Gastrocnemius medialis (tissue), 4 donors: ENCODE measurements at regions not wholly inside any gene's neighbourhood (a gene's known extent, or its start where the extent isn't known, plus 50 kb on each side); places are given as distances from the start of the nearest gene placed in this dataset.
"Not testable (repeated sequence)": the region's sequence is repeated elsewhere in the genome, so short reads cannot be mapped to it uniquely, and the experiment has no call there.

Experiments
- CTCF ChIP-seq, 5 experiments: fragments of 450-650 bp in 3 of 5; fragments of 200-600 bp in 2 of 5; sonication (generic) in 2 of 5; IDR thresholded peaks in 4 of 5; conservative IDR thresholded peaks in 1 of 5; 1 replicate in 4 of 5; 2 replicates in 1 of 5; pipeline ENCODE4 v1.5.1; 2016 to 2019; ENCODE audit warnings: antibody characterized with exemption in 5 of 5, mild to moderate bottlenecking in 3 of 5, moderate library complexity in 3 of 5
- POLR2A ChIP-seq, 2 donors: fragments of 450-650 bp; IDR thresholded peaks; one replicate each; pipeline ENCODE4 v1.6.1; 2017; ENCODE audit warnings: antibody characterized with exemption in 2 of 2, mild to moderate bottlenecking in 2 of 2, moderate library complexity in 2 of 2

GRCh38 chr10:30131369-30131768 is 72.0 kb upstream of the JCAD start:
- TF ChIP-seq CTCF (IDR thresholded peaks at IDR 0.05 in 4 of 5, conservative IDR thresholded peaks at IDR 0.05 in 1 of 5); POLR2A (IDR thresholded peaks at IDR 0.05): not testable (repeated sequence)
